GM21526 (cell line): ENCODE measurements at regions not wholly inside any gene's neighbourhood (a gene's known extent, or its start where the extent isn't known, plus 50 kb on each side); places are given as distances from the start of the nearest gene placed in this dataset.

ENCODE experiments used
- ATAC-seq: cut with Tn5 transposase; IDR thresholded peaks from one replicate; pipeline ENCODE4 v1.9.1; 2021; ENCODE audit warnings: moderate library complexity; ENCODE audit not compliant: unreplicated experiment, low FRiP score

GRCh38 chr18:47758000-47758399, 172.5 kb downstream of the SMAD2 start:
- no peak for ATAC-seq

GRCh38 chr18:47756364-47757016, 174.0 kb downstream of the SMAD2 start:
- peak; percentile 56 for ATAC-seq

DNA sequence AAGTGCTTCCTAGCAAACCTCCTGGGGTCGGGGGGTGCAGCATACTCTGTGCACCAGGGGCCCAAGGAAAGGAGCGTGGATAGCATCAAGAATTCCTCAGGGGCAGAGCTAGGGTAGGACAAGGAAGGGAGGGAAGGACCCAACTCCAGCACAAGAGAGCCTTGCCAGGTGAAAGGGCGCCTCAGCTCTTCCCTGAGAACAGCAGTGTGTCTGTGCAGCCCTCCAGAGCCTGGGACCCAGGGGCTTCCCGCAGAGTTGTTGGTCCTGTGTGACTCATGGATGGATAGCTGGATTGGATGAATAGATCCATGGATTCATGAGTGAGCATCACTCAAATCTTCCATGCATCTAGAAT, 175.4 kb downstream of the SMAD2 start:
- ATAC-seq = no peak

GRCh38 chr18:47754311-47755101, 176.0 kb downstream of the SMAD2 start:
- ATAC-seq = no peak

- no peak for ATAC-seq
Observed at GRCh38 chr18:47752796-47753645, 177.4 kb downstream of the SMAD2 start.

DNA sequence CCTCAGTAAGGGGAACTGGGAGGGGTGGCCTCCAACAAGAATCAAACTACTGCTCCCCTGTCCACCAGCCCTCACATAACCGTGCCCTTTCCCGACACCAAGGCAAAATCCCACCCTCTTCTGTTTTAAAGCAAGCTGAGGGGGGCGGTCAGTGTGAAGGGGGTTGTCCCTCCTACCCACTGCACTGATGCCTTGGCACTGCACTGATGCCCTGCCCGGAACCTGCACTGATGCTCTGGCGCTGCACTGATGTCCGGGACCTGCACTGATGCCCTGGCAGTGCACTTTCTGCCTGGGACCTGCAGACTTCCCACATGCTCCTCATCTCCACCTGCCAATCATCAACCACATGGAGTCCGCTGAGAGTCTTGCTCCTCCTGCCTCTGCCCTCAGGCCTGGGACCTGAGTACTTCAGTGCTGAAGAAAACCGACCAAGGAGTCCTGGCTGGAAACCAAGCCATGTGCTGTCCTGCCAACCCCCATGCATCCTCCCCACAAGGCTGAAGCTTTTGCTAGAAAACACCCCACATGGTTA, 179.5 kb downstream of the SMAD2 start:
- no peak for ATAC-seq

DNA sequence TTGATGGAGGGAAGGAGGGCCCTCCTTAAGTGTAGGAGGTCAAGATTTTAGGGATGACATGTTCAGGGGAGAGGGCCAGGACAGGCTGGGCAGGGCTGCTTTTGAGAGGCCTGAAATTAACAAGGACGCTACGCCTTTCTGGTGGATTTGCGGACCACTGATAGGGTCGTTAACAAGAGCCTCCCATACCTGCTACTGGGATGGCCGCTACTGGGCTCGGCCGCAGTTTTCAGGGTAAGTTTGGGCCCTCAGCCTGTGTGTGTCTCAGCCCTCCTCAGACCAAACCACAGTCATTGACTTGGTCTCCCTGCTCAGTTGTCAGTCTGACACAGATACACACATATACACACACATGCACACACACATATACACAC, 180.9 kb downstream of the SMAD2 start:
- ATAC-seq = no peak

DNA sequence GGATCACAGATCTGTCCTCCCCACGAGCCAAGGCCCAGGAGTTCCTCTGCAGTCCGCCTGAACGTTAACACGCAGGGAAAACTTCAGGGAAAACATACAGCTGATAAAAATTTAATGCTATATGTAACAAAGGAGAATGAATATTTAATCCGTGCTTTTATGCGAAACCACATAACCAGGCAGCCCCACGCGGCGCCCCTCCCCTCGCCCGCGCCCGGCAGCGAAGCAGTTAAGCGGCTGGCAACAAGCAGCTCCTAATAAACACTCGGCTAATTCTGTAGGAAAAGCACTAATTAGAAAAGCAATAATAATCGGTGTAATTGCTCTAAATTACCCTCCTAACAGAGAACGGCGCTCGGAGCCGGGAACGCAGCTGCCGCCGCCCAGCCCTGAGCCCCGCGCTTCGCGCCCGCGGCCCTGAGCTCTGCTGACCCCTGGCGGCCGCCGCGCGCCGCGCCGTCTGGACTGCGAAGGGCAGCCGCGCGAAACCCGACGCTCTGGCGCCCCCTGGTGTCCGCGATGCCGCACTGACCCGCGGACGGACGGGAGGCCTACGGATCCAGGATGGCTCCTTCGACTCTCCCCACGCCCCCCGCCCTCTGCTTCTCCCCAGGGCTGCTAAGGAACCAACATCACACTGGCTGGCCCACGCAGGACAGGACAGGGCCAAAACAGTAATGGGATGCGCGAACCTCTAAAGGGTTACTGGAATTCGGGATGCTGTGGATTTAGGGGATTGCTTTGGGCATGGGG, 181.4 kb downstream of the SMAD2 start:
- peak; percentile 73 for ATAC-seq

DNA sequence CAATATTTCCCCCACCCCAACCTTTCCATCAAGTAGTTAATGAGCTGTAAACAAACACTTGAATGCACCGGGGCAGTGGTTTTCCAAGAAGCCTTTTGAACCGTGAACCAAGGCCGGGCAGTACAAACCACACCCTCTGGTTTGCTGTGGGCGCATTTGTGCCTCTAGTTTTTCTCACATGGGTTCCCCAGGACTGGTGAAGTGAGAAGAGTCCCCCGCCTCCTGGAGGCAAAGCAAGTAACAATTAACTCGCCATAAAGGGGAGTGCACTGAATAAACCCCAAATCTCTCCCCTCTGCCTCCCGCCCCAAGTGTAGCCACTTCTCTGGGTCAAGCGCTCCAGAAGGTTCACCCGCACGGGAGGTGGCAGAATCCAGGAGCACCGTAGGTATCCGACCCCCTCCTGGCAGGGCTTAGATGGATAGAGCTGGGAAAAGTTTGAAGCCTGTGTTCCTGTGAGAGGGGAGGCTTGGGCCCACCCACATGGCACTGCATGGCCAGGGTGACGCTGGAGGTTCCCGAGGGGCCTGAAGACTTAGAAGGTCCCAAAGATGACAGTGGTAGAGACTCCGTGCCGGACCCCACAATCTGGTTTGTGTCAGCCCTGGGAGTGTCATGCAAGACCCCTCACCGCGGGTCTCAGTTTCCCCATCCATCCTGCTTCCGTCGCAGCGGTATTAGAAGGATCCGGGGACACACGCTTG, 182.2 kb downstream of the SMAD2 start:
- ATAC-seq = no peak

GRCh38 chr18:47747260-47747795, 183.1 kb downstream of the SMAD2 start:
- ATAC-seq = no peak

DNA sequence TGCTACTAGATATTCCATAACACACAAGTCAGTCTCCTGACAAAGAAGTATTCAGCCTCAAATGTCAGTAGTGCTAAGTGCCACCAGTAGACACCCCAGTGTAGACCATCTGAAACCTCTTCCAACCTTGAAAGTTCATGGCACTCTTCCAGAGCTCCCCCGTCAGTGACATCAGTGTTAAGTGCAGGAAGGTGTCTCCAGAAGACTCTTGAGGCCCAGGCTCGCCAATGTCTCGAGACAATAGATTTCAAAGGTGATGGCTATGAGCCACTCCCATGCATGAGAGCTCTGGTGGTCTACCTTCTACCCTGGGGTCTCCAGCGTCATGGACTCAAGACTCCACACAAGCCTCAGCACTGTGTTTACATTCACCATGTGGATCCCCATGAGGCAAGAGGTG, 183.8 kb downstream of the SMAD2 start:
- ATAC-seq = no peak

GRCh38 chr18:47745227-47745626, 185.2 kb downstream of the SMAD2 start:
- ATAC-seq = no peak

- no peak for ATAC-seq
Observed at GRCh38 chr18:47737956-47738355, 192.5 kb downstream of the SMAD2 start.

GRCh38 chr18:47737198-47737830, 193.1 kb downstream of the SMAD2 start:
- no peak for ATAC-seq

- ATAC-seq = no peak
Observed at GRCh38 chr18:47736376-47737140, 193.9 kb downstream of the SMAD2 start.

DNA sequence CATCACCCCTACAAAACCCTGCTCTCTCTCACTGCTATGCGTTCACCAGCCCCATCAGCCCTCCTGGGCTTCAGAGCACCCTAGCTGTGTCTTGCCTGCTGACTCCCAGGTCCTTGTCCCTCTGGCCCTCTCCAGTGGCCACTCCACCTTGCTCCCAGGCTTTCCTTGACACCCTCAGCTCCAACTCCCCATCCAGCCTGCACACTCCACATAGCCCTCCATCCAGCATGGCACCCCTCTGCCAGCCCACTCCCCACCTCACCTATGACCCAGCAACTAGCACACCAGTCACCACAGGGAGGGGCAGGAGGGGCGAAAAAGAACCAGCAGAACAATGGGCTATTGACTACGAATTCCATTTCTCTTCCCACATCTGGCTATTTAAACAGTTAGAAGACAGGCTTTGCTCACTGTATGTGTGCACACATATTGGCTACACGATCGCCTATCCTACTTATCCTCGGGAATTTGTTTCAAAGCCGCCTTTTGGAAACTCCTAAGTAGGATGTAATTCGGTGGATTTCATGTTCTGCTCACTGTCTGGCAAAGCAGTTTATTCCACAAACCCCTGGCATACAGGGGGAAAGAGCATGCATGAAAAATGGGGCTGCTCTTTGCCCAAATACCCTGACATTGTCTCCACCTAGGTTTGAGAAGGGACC, 195.3 kb downstream of the SMAD2 start:
- ATAC-seq = no peak

DNA sequence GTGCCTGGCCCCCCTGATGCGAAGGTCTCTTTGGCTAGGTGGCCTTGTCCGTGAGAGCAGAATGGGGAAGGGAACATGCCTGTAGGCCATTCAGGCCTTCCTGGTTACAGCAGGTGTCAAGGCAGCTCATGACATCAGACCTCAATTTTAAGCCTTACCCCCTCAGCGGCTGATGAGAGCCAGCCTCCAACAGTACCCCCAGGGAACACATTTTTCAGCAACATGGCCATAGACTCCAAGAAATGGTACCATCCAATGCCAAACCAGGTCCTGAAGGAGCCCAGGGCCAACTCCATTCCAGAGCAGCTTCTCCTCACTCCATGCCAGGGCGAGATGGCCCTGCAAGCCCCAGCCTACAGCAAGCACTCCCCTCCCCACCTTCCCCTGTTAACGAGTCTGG, 199.2 kb downstream of the SMAD2 start:
- no peak for ATAC-seq

- ATAC-seq = no peak
Observed at GRCh38 chr18:47730795-47731194, 199.7 kb downstream of the SMAD2 start.
